SK-N-MC (cell line): ENCODE measurements at regions not wholly inside any gene's neighbourhood (a gene's known extent, or its start where the extent isn't known, plus 50 kb on each side); places are given as distances from the start of the nearest gene placed in this dataset.

Source experiments
- EZH2 ChIP-seq: fragments of 200-600 bp; sonication (generic); IDR thresholded peaks from one replicate; pipeline ENCODE4 v1.6.1; 2017; ENCODE audit warnings: antibody characterized with exemption
- POLR2AphosphoS5 ChIP-seq: IDR thresholded peaks from 2 replicates; pipeline ENCODE4 v1.6.1; 2012; ENCODE audit warnings: mild to moderate bottlenecking, low read depth, low read length, borderline replicate concordance

DNA sequence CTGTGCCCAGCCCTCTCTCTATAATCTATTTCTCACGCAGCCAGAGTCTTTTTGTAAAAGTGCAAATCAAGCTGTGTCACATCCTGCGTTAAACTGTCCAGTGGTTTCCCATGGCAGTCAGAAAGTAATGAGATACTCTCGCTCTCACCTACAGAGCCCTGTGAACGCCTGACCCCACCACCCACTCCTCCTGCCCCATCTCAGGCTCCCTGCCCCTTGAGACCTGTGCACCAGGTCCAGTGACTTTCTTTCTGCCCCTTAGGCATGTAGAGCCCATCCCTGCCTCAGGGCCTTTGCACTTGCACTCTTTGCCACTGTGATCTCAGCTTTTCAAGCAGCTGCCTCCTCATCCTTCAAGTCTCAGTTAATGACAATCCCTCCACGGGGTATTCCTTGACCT is 58.3 kb upstream of the RASGRP1 start:
- TF ChIP-seq POLR2AphosphoS5 (no peak), EZH2 (no peak)
